ENCODE measurements at regions not wholly inside any gene's neighbourhood (a gene's known extent, or its start where the extent isn't known, plus 50 kb on each side); places are given as distances from the start of the nearest gene placed in this dataset.

DNA sequence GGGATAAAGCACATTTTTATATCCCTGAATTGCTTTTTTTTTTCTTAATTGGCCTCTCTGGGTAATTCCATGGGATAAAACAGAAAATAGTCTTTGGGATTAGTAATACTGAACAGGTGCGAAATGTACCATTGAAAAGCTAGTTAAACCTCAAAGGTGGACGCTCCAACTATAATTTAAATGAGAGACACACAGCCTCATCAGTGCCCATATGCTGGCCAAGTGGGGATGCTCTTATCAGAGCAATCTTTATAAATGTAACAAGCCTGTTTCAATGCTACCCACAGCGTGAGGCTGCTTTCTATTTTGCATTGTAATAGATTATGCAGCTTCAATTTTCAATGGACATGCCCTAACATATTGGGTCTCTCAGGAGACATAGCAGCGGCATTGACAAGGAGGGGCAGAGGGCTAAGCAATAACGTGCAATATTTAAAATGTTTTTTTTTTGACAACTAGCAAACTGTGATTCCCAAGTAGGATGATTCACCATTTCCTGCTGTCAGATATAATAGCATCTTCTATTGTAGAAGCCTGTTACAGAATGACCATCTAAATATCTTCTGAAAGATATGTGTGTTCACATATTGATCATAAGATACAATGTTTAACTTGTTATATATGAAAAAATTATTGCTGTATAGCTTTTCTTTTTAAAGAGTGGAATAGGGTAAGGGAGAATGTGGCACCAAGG, 91.3 kb upstream of the BET1 start:
- DNase-seq, result no peak
- in situ Hi-C loops (cut with HindIII; ENCODE audit: low pct_ligation_motif_present, low pct_unique_long_range_greater_than_20kb, low sequenced_read_pairs), result no loop called here

DNA sequence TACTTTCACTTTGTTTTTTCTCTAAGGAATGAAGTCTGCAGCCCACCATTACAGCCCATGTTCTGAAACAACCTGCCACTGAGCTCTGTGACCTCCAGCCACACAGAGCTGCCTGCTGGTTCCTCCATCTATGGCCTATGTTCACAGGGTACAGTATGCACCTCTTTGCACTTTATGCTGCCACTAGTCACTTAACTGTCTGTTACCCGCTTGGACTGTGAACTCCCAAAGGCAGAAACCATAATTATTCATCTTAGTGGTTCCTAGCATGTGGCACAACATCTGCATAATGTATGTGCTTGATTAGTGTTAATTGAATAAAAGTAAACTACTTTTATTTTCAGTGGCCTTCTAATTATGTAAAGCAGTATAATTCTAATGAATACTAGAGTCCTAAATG, 95.5 kb upstream of the BET1 start:
- in situ Hi-C loops (cut with HindIII; ENCODE audit: low pct_ligation_motif_present, low pct_unique_long_range_greater_than_20kb, low sequenced_read_pairs), result no loop called here
- DNase-seq, result no peak

DNA sequence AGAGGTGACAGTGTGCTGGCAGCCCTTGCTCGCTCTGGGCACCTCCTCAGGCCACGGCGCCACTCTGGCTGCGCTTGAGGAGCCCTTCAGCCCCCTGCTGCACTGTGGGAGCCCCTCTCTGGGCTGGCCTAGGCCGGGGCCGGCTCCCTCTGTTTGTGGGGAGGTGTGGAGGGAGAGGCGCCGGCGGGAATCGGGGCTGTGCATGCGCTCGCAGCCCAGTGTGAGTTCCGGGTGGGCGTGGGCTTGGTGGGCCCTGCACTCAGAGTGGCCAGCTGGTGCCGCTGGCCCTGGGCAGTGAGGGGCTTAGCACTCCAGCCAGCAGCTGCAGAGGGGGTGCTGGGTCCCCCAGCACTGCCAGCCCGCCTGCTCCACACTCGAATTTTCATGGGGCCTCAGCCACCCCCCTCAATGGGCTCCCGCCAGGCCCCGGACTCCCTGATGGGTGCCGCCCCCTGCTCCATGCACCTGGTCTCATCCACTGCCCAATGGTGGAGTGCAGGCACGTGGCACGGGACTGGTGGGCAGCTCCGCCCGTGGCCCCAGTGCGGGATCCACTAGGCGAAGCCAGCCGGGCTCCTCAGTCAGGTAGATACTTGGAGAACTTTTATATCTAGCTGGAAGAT, 96.7 kb upstream of the BET1 start:
- no peak for DNase-seq
- in situ Hi-C loops (cut with HindIII; ENCODE audit: low pct_ligation_motif_present, low pct_unique_long_range_greater_than_20kb, low sequenced_read_pairs), result no loop called here

DNA sequence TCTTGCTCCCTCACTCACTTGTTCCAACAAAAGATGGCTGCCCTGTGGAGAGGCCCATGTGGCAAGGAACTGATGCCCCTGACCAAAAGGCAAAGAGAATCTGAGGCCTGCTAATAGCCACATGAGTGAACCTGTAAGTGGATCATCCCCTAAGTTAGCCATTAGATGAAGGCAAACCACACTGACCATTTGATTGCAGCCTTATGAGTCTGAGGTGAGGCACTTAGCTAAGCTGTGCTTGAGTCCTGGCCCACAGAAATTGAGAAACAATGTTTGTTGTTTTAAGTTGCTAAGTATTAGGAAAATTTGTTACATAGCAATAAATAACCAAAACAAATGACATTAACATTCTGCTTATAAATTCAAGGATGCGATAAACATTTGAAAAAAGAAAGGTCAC, 100.1 kb upstream of the BET1 start:
- in situ Hi-C loops (cut with HindIII; ENCODE audit: low pct_ligation_motif_present, low pct_unique_long_range_greater_than_20kb, low sequenced_read_pairs), result no loop called here
- no peak for DNase-seq

DNA sequence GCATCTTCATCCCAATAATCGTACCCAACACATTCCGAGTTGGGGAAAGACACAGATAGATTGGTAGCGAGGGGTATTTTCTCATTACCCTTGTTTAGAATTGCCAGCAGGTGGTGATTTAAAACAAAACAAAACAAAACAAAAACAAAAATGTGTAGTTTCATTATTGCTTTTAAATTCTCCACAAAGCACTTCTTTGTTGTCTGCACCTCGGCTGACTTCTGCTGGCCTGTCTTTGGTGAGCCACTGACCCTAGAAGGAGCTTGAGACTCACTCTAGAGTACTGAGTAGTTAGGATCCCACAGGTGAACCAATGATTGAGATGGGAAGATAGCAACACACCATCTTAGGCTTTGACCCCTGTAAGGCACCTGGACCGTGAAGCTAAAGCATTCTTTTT, 105.4 kb upstream of the BET1 start:
- in situ Hi-C loops (cut with HindIII; ENCODE audit: low pct_ligation_motif_present, low pct_unique_long_range_greater_than_20kb, low sequenced_read_pairs), result no loop called here

DNA sequence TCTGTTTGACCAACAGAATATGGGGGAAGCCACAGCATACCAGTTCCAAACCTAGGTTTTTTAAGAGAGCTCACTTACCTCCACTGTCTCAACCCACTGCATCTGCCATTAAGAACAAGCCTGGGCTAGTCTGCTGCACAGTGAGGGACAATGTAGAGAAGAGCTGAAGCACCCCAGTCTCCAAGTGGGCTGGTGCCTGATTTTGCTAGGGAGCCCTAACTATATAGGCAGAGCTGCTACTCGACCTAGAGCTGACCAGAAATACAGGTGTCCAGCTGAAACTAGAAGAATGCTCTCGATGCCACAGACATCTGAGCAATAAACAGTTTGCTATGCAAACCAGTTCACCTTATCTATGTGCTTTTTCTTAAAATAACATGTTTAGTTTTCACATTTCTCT, 106.9 kb upstream of the BET1 start:
- in situ Hi-C loops (cut with HindIII; ENCODE audit: low pct_ligation_motif_present, low pct_unique_long_range_greater_than_20kb, low sequenced_read_pairs), result no loop called here
- DNase-seq, result no peak

More for the DNA sequence above, 105.4 kb upstream of the BET1 start:
- DNase-seq, result no peak

DNA sequence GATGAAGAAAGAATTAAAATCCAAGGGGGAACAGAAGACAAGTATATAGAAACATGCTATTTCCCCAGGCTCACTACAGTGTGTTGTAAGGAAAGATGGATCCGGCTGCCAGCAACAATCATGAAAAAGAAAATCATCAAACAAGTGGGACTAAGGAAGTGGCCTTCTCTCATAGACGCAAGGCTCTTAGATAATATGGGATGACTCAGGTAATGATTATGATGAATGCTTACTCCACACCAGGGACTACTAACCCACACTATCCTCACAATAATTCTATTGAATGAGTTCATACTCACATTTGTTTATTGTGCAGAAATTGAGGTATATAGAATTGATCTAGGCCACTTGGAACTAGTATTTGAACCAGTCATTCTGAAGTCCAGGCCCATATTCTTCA, 111.2 kb upstream of the BET1 start:
- no peak for DNase-seq

DNA sequence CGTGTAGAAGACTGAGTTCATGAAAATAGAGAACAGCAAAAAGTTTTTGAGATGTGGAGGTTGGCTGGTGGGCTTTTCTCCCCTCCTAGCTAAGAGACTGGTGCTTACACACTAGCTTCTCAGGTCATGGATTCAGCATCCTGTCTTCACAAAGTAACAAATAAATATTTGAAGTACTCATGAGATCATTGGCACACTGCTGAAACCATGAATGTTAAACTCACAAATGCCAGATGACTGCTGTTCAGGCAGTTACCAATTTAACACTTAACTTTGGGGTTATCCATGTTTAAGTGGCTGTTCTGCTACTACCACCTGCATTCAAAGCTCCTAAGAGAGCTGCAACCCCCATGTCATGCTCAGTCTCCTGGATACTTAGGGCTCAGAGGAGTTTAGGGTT, 119.0 kb upstream of the BET1 start:
- no peak for DNase-seq
- in situ Hi-C loops (cut with HindIII; ENCODE audit: low pct_ligation_motif_present, low pct_unique_long_range_greater_than_20kb, low sequenced_read_pairs), result no loop called here

More for the DNA sequence above, 111.2 kb upstream of the BET1 start:
- in situ Hi-C loops (cut with HindIII; ENCODE audit: low pct_ligation_motif_present, low pct_unique_long_range_greater_than_20kb, low sequenced_read_pairs), result no loop called here

DNA sequence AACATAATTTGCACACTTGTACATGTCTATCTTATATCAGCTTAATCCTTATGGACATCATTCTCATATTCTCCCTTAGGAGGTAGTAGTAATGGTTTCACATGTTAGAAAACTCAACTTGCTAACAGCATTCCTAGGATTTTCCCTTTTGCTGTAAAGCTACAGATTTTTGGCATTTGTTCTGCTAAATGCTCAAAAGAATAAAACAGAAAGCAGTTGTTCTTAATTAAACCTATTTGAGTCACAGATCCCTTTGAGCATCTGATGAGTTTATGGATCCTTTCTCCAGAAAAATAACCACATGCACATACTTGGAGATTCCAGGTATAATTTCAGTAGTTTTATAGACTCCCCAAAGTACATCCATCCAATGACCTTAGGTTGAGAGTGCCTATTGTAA, 122.9 kb upstream of the BET1 start:
- DNase-seq, result no peak
- in situ Hi-C loops (cut with HindIII; ENCODE audit: low pct_ligation_motif_present, low pct_unique_long_range_greater_than_20kb, low sequenced_read_pairs), result no loop called here

DNA sequence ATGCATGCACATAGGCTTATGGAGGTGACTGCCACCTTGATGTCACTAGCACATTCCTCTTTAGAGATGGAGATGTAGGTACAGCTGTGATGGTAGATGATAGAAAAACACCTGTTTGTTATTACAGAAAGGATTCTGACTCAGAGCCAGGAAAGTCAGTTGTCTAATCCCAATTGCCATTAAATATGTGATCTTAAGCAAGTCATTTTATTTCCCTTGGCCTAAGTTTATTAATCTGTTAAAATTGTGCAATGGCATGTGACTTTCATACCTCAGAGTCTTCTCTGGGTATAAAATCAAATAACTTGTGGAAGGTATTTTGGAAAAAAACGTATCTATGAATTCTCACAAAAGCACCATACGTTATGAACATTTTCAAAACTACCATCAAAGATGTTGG, 123.9 kb upstream of the BET1 start:
- in situ Hi-C loops (cut with HindIII; ENCODE audit: low pct_ligation_motif_present, low pct_unique_long_range_greater_than_20kb, low sequenced_read_pairs), result no loop called here
- DNase-seq, result no peak

DNA sequence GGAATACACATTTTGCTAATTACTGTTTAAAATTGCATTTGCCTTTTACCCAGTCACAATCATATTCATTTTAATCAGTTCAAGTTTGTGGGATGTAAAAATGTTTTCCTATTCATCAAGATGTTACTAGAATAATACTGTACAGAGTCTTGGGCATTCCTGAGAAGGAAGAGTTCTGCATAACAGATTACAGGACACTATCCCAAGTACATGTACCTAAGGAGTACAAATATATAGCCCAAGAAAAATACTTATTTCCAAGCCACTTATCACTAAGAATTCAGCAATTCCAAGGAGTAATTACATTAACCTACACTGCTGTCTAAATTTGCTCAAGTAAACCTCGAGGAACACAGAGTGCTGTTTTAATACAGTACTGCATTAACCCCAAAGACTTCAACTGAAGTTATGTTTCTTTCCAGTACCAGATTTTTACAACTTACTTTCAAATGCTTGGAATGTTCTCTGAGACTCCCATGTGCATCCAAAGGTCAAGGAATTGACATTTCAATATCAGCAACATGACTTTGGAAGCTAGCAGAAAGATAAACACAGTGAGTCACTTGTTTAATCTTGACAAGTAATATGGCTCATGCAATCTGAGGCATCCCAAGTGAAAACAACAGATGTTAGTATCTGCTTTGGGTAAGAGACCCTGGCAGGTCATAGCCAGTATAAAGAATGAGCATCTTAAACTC, 125.4 kb upstream of the BET1 start:
- DNase-seq, result peak; percentile 87
- in situ Hi-C loops (cut with HindIII; ENCODE audit: low pct_ligation_motif_present, low pct_unique_long_range_greater_than_20kb, low sequenced_read_pairs), result no loop called here

DNA sequence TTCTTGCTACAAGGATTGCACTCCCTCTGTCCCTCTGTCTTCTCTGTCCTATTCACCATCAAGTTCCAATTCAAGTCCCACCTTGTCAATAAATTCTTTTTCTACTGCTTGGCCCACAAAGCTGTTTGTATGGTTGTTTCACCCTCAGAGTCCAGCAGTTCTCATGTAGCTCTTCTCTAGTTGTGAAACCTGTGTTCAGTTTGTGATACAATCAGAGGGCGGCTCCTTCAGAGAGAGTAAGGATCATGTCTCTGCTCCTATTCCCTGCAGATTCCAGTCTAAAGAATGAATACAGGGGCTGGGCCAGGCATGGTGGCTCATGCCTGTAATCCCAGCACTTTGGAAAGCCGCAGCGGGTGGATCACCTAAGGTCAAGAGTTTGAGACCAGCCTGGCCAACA, 126.6 kb upstream of the BET1 start:
- DNase-seq, result no peak
- in situ Hi-C loops (cut with HindIII; ENCODE audit: low pct_ligation_motif_present, low pct_unique_long_range_greater_than_20kb, low sequenced_read_pairs), result no loop called here

DNA sequence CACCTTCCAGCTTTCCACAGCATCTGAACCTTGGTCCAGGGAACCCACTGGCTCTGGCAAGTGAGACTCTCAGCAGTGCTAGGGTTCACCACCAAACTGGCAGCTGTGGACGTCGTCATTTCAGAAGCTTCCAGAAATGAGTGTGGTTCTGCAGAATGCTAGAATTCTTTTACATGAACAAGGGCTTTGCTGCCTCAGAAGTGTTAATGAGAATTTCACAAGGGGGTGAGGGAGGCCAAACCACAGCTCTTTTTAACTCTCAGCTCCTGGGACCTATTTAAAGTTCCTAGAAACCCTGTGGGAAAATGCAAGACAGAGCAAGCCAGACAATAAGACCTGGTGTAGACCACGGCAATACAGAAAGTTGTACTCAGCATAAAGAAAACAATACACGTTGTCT, 129.3 kb upstream of the BET1 start:
- in situ Hi-C loops (cut with HindIII; ENCODE audit: low pct_ligation_motif_present, low pct_unique_long_range_greater_than_20kb, low sequenced_read_pairs), result no loop called here

DNA sequence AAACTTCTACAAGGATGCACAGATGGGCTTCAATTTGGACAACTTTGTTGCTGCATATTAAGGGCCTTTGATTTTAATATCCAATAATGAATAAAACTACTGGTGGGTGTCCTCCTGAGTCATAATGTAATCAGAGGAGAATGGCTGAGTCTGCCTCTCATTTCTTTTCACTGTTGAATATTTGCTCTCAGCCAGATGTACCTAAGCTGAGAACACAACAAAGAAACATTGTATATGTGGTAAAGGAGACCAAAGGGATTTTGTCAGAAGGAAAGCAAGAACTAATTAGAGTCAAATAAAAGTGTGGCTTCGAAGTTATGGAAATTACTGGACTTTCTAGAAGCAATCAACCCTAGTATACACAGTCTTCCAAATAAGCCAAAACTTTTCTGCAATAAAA, 131.0 kb upstream of the BET1 start:
- no peak for DNase-seq
- in situ Hi-C loops (cut with HindIII; ENCODE audit: low pct_ligation_motif_present, low pct_unique_long_range_greater_than_20kb, low sequenced_read_pairs), result no loop called here

More for the DNA sequence above, 129.3 kb upstream of the BET1 start:
- no peak for DNase-seq

DNA sequence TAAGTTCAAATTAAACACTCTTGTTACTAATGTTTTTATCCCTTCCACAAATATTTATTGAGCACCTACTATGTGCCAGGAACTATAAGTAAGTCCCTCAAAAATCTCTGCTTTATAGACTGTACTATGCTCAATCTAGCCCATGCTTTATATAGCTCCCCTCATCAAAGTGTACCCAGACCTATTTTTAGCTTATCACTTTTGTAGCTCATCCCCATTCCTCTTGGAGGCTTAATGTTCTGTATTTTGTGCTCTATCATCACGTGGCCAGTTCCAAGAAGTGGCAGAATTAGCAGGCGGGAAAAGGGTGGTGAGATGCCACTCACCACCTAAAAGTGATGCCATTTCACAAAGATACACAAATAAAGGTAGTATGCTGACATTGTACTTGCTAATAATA, 138.1 kb upstream of the BET1 start:
- in situ Hi-C loops (cut with HindIII; ENCODE audit: low pct_ligation_motif_present, low pct_unique_long_range_greater_than_20kb, low sequenced_read_pairs), result no loop called here
- DNase-seq, result no peak

DNA sequence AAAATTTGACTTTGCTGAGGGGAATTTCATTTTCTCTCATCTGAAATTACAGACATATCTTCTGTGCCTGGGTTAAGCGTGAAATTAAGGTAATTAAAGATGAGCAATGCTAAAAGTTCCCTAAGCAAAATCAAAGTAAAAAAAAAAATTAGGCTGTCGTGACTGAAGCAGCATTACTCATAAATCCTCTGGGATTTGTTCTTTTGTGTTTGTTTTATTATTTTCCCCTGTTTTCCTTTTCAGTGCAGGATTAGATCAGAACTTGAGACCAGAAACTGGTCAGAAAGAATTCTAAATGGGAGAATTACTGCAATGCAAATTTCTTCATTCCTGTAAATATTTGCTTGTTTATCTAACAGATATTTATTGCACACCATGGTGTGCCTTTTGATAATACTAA, 141.4 kb upstream of the BET1 start:
- in situ Hi-C loops (cut with HindIII; ENCODE audit: low pct_ligation_motif_present, low pct_unique_long_range_greater_than_20kb, low sequenced_read_pairs), result no loop called here

DNA sequence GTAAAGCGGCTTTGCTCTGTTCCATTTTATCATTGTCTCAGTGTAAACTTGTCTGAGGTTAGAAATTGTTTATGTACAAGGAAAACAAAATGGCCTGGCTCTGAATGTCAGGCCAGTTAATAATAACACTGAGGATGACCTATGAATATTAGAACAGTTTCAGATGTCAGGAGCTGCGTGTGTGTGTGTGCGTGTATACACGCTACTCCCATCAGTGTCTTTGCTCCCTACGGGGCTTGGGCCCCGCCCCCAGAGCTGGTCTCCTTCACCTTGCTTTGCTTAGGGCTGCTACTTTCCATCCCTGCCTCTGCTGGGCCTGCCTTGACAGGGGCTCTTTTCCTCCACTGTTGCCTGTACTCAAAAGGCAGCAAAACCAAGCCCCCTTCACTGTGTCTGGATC, 142.3 kb upstream of the BET1 start:
- in situ Hi-C loops (cut with HindIII; ENCODE audit: low pct_ligation_motif_present, low pct_unique_long_range_greater_than_20kb, low sequenced_read_pairs), result no loop called here
- DNase-seq, result no peak

More for the DNA sequence above, 141.4 kb upstream of the BET1 start:
- no peak for DNase-seq

DNA sequence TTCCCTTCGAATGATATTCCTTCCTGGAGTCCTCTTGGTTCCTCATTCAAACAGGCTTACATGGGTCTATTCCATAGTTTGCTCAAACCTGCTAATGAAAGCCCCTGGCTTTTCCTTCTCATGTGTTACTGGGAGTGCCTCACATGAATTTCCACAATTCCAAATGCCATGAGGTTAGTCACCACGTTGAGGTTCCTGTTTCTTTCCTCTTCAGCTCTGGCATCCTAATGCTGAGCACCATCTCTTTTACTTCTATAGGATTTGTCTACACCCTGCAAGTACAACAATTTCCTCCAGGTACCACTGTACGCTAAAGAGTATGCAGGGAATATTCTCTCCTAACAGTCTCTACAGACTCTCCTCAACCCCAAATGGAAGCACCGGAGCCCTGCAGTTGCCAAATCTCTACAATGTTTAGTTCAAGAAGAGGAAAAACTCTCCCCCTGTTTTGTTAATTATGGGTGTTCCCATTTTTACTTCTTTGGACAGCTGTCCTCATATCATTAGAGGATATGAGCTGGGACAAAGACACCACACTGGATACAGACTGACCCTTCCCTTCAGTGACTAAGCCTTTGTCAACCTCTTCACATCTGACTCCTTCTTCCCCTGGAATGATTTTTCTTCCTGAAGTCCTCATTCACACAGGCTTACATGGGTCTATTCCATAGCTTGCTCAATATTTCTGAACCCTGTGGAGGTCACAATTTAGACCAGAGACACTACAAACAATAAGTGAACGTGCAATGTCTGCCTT, 145.8 kb upstream of the BET1 start:
- in situ Hi-C loops (cut with HindIII; ENCODE audit: low pct_ligation_motif_present, low pct_unique_long_range_greater_than_20kb, low sequenced_read_pairs), result no loop called here
- DNase-seq, result no peak

DNA sequence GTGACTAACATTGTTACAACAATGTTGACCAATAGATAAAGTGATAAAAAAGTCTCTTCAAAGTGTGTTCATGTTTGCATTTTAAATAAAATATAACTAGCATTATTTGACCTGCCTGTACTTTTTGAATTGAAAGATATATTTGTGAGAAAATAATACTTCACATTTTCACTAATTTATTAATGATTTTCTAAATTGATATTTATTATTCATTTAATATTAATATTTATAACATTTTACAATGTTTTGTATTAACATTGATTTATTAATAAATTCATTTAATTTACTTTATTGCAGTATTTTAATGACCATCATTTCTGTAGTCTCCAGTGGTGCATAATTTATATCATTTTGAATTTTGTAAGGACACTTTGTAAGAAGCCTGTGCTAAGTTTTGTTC, 150.0 kb upstream of the BET1 start:
- DNase-seq, result no peak
- in situ Hi-C loops (cut with HindIII; ENCODE audit: low pct_ligation_motif_present, low pct_unique_long_range_greater_than_20kb, low sequenced_read_pairs), result no loop called here
